HG03039 (cell line): ENCODE measurements at regions not wholly inside any gene's neighbourhood (a gene's known extent, or its start where the extent isn't known, plus 50 kb on each side); places are given as distances from the start of the nearest gene placed in this dataset.

ENCODE experiments used
- ATAC-seq: cut with Tn5 transposase; IDR thresholded peaks from one replicate; pipeline ENCODE4 v1.9.1; 2021; ENCODE audit warnings: mild to moderate bottlenecking, moderate library complexity; ENCODE audit not compliant: unreplicated experiment

GRCh38 chr18:38413193-38413592 lies 847.6 kb upstream of the CELF4 start:
- ATAC-seq = no peak

- no peak for ATAC-seq
These were observed 841.0 kb upstream of the CELF4 start for GRCh38 chr18:38406607-38407006.

GRCh38 chr18:38402509-38402908 lies 836.9 kb upstream of the CELF4 start:
- no peak for ATAC-seq

- no peak for ATAC-seq
These were observed 831.5 kb upstream of the CELF4 start for GRCh38 chr18:38397094-38397493.

- no peak for ATAC-seq
These were observed 820.5 kb upstream of the CELF4 start for GRCh38 chr18:38386146-38386545.

GRCh38 chr18:38369772-38370690 lies 804.4 kb upstream of the CELF4 start:
- no peak for ATAC-seq

GRCh38 chr18:38368886-38369285 lies 803.3 kb upstream of the CELF4 start:
- ATAC-seq = no peak

GRCh38 chr18:38368246-38368645 lies 802.6 kb upstream of the CELF4 start:
- no peak for ATAC-seq

- ATAC-seq = no peak
These were observed 801.9 kb upstream of the CELF4 start for GRCh38 chr18:38367473-38367872.

GRCh38 chr18:38362286-38362792 lies 796.7 kb upstream of the CELF4 start:
- ATAC-seq = no peak

- ATAC-seq = no peak
These were observed 793.4 kb upstream of the CELF4 start for GRCh38 chr18:38358805-38359657.

GRCh38 chr18:38353149-38353548 lies 787.6 kb upstream of the CELF4 start:
- ATAC-seq = no peak

GRCh38 chr18:38350141-38350540 lies 784.5 kb upstream of the CELF4 start:
- no peak for ATAC-seq

GRCh38 chr18:38330573-38330972 lies 765.0 kb upstream of the CELF4 start:
- ATAC-seq = no peak

GRCh38 chr18:38329145-38329544 lies 763.5 kb upstream of the CELF4 start:
- no peak for ATAC-seq

- ATAC-seq = no peak
These were observed 756.6 kb upstream of the CELF4 start for GRCh38 chr18:38322206-38322605.

- no peak for ATAC-seq
These were observed 755.7 kb upstream of the CELF4 start for GRCh38 chr18:38321262-38321661.

- ATAC-seq = no peak
These were observed 752.8 kb upstream of the CELF4 start for GRCh38 chr18:38318416-38318815.

- ATAC-seq = no peak
These were observed 748.2 kb upstream of the CELF4 start for GRCh38 chr18:38313831-38314230.

GRCh38 chr18:38312532-38312931 lies 746.9 kb upstream of the CELF4 start:
- ATAC-seq = no peak

- no peak for ATAC-seq
These were observed 745.3 kb upstream of the CELF4 start for GRCh38 chr18:38310936-38311335.

- no peak for ATAC-seq
These were observed 742.3 kb upstream of the CELF4 start for GRCh38 chr18:38307914-38308313.
